HG02885 (cell line): ENCODE measurements at regions not wholly inside any gene's neighbourhood (a gene's known extent, or its start where the extent isn't known, plus 50 kb on each side); places are given as distances from the start of the nearest gene placed in this dataset.

ENCODE experiments used
- ATAC-seq: cut with Tn5 transposase; IDR thresholded peaks from one replicate; pipeline ENCODE4 v1.9.1; 2021; ENCODE audit warnings: mild to moderate bottlenecking; ENCODE audit not compliant: unreplicated experiment, poor library complexity

DNA sequence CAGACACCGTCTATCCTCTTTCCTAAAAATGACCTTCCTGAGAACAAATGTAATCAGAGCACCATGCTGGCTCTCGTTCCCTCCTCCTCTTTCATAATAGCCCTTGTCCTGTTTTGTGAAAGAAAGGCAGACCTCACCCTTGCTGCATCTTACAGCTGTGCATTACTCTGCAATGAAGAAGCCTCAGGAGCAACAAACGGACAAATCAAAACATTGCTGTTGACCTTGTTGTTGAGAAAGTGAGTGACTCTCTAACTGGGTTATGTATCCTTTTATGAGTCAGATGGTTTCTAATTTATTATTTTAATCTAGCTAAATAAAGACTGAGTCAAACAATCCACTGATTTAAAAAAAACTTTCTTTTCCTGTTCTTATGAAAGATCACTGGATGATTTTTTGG, 180.9 kb downstream of the RPS29 start:
- no peak for ATAC-seq

DNA sequence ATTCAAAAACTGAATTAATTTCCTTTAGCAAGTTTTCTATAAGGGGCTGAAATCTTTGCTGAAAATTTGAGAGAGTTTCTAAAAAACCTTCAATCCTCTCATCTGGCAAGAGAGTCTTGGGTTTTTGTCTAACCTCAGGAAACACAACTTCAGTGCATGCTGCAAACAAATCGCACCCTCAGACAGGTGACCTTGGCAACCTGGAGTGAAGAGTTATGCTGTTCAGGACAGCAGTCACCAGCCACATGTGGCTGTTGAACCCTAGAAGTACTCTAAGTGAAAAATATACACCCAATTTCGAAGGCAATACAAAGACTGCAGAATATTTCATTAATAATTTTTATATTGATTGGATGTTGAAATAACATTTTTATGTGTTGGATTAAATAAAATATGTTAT, 184.8 kb downstream of the RPS29 start:
- no peak for ATAC-seq

GRCh38 chr14:49396801-49397200, 189.4 kb downstream of the RPS29 start:
- no peak for ATAC-seq

DNA sequence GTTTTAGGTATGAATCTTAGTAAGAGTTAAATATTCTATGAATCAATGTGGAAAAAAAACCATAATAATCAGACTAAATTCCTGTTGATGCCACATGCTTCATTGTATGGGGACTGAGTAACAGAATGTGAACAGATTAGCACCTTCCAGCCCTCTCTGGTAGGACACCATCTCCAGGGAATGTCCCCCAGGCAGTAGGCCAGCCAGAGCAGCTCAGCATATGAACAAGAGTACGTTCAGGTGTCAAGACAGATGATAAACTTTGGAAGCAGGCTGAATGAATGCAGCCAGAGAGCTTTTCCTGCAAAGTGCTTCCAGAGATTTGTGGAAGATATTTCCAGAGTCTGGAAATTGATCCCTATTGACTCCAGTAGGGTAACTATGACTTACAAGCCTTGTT, 204.4 kb downstream of the RPS29 start:
- no peak for ATAC-seq

DNA sequence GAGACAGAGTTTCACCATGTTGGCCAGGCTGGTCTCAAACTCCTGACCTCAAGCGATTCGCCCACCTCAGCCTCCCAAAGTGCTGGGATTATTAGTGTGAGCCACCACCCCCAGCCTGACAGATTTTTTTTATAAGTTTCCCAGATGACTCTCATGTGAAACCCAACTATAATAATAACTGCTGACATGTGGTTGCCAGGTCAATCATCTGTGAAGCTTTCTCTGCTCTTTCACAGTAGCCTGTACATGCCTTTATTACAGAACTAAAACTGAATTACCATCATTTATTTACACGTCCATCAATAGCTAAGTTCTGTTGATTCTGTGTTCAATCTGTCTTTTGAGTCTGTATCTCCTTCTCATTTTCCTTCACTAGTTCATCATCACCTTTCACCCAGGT, 218.5 kb downstream of the RPS29 start:
- peak; percentile 38 for ATAC-seq

DNA sequence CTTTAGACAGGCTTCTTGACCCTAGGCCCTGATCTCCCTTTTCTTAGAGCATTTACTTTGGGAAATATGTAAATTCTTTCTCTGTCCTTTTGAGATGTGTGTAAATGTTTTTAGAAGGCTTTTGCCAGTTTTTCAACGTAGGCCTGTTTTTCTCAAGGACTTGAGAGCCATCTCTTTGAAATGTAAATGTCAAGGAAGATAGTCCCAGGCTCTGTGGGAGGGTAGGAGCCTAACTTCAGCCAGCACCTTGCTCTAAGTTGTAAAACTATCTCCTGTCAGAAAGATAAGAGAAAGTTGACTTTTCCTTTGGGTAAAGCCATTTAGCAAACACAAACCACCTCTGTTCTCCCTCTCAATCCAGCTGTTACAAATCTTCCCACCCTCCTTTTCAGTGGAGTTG, 219.8 kb downstream of the RPS29 start:
- no peak for ATAC-seq

DNA sequence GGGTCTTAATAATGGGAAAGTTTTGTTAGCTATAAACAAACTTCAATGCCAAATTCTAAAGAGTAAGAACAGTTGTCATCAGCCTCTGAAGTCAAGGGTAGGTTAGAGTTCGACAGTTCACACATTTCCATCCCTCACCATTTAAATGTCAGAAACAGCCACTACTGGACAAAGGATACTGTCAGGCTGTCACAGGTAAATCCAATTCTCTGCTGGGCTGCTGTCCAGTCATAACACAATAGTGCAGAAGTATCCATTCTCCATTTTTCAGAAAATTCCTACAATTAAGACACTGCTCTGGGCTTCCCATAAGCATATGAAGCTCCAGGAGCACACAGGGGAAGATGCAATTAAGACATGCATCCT, 221.4 kb downstream of the RPS29 start:
- no peak for ATAC-seq

GRCh38 chr14:49363821-49364751, 222.1 kb downstream of the RPS29 start:
- ATAC-seq = no peak

GRCh38 chr14:49362916-49363315, 223.3 kb downstream of the RPS29 start:
- ATAC-seq = no peak

DNA sequence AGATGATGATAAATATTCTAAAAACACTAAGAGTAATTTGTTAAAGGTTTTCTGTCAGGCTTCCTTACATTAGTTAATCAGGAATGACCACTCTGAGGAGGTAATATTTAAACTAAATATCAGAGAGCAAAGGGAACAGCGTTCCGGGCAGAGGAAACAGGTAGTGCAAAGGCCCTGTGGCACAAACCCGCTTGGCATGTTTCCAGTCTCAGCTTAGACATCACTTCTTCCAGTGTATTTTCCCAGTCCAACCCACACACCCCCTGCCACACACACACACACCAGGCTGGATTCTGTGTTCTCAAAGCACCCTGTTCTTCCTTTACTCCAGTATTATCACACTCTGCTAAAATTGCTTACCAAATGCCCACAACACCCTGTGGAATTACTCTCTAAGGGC, 247.1 kb downstream of the RPS29 start:
- ATAC-seq = no peak

DNA sequence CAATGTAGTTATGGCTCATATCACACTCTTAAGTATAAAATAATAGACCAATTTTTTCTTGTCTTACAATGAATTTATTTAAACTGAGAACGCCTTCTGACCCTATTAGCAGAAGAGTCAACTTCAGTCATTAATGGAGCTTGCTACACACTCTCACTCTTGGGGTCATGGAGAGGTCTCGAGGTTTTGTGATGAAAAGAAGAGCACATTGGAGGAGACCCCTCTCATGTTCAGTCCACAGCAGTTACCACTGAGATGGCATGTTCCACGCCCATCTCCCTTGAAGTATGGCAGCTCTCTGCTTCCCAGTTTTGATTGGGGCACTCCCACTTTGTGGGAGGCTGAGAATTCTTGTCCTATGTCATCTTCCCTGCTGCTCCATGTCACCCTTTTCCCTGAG, 266.4 kb downstream of the RPS29 start:
- ATAC-seq = no peak

DNA sequence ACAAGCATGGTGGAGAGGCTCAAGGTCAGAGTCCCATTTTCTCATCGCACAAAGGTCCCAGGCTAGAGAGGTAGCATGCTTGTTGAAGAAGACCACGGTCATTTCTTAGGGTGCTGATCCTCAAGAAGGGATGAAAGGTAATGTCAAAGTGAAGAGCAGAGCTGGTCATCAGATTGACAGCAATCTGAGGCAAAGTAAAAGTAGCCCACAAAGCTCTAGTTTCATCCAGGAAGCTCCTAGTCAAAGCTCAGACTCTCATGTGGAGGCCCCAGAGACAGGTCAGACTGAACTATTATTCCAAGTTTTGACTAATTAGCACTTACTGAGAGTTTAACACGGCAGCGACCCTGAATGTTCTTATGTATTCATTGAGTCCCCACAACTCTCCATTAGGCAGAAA, 270.6 kb downstream of the RPS29 start:
- no peak for ATAC-seq

DNA sequence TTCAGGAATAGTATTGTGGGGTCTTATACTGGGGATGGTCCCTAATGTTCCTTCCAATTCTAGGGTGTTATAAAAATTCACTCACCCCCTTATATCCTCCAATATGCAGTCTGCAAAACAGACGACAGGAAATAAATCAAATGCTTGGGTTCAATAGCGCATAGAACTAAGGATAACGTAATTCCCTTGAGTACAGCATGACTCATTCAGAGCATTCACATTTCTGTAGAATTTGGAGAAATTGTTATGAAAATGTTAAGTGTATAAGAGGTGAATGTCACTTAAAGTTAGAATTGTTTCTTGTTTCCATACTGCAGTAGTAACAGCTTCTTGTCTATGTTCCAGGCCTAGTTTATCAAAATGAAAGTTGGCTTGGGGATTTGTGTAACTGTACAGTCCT, 271.4 kb downstream of the RPS29 start:
- no peak for ATAC-seq

- ATAC-seq = no peak
Measured at GRCh38 chr14:49313108-49313507, 273.1 kb downstream of the RPS29 start.

GRCh38 chr14:49310298-49310697, 275.9 kb downstream of the RPS29 start:
- ATAC-seq = no peak

- peak; percentile 78 for ATAC-seq
Measured at GRCh38 chr14:49306152-49306751, 279.9 kb downstream of the RPS29 start.

- peak; percentile 41 for ATAC-seq
Measured at GRCh38 chr14:49303946-49304516, 282.1 kb downstream of the RPS29 start.

DNA sequence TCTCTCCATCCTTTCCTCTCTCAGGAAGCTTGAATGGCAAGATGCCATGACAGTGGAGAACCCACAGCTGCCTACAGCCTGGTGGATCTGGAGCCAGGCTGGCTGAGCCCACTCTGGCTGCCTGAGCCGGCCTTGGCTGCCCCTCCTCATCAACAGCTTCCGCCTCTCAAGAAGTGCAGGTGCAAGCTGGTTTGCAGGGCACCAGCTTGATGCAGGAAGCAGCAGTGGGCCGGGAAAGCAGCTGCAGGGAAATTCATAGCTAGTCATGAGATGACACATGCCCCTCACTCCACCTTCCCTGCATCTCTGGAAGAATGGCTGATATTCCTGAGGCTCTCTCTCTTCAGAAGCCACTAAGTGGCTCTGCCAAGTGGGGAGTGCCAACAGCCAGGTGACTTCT, 289.1 kb downstream of the RPS29 start:
- no peak for ATAC-seq

DNA sequence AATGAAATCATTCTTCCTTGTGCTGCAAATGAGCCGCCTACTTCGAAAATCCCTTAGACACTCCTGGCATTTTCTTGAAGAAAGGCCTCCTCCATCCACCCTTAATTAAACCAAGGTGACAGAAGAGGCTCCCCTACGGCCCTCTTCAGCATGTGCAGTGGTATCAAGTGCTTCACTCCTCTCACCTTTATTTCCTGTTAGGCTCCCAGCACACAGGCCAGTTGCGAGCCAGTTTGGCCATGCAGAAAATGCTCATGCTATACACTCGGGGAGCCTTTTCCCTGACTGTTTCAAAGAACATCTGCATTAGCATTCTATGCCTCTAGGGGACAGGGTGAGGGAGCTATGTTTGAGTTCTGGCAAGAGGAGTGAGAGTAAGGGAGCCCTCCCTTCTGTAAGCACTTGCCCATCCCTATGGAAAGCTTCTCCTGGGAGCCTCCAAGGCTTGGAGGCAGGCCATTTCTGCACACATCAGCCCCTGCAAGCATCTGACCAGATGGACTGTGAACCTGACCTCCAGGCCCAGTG, 291.5 kb downstream of the RPS29 start:
- ATAC-seq = no peak

- ATAC-seq = no peak
Measured at GRCh38 chr14:49287004-49287403, 299.2 kb downstream of the RPS29 start.

- no peak for ATAC-seq
Measured at GRCh38 chr14:49286257-49286983, 299.8 kb downstream of the RPS29 start.
